GM23248 (cell line): ENCODE measurements at regions not wholly inside any gene's neighbourhood (a gene's known extent, or its start where the extent isn't known, plus 50 kb on each side); places are given as distances from the start of the nearest gene placed in this dataset.

Experiments used
- EZH2 ChIP-seq: fragments of 200-600 bp; sonication (generic); IDR thresholded peaks from 2 replicates; pipeline ENCODE4 v1.6.1; 2018; ENCODE audit warnings: antibody characterized with exemption, mild to moderate bottlenecking; ENCODE audit not compliant: insufficient read depth, poor library complexity, severe bottlenecking
- EZH2phosphoT487 ChIP-seq: fragments of 200-600 bp; sonication (generic); IDR thresholded peaks from 2 replicates; pipeline ENCODE4 v1.6.1; 2018; ENCODE audit warnings: antibody characterized with exemption, moderate library complexity, mild to moderate bottlenecking, low read depth; ENCODE audit not compliant: insufficient read depth

GRCh38 chr5:84606784-84607183, 222.1 kb upstream of the EDIL3 start:
- TF ChIP-seq EZH2 (no peak), EZH2phosphoT487 (no peak)
